NAMALWA (cell line): ENCODE measurements at regions not wholly inside any gene's neighbourhood (a gene's known extent, or its start where the extent isn't known, plus 50 kb on each side); places are given as distances from the start of the nearest gene placed in this dataset.
A peak's percentile ranks its signal among the peaks of the same experiment; 100 is the strongest.
"Not testable (repeated sequence)": the region's sequence is repeated elsewhere in the genome, so short reads cannot be mapped to it uniquely, and the experiment has no call there.

Experiments
- DNase-seq: peaks from one replicate; pipeline ENCODE4 v3.0.0-alpha.2; 2015; ENCODE audit warnings: low spot score

DNA sequence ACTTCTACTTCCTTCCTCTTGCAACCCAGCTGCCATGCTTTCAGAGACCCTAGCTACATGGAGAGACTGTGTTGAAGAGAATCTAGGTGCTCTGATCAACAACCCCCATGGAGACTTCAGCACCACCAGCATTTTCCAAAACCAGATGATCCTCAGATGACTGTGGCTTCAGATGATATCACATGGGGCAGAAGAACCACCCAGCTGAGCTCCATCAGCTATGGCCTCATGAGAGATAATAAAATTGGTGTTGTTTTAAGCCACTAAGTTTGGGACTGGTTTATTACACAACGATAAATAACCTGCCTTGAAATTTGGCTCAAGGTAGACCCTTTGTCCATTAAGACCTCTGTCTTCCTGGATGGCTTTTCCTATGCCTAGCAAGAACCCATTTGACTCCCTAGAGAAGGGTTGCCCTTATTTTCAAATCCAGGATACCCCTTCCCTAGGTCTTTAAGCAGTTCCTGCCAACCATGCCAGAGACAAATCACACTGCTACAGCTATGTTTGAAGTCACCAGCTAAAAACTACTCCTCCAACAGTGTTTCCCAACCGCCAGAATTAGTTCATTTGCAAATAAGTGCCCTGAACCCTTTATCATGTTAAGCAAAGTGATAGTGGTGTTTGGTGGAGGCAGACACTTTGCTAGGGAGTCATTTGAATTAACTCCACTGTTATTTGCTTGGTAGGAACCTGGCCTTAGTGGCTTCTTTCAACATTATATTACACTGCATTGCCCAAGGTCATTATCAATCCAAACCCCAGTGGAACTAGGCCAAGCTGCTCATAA is 136.9 kb upstream of the PALS2 start:
- no peak for DNase-seq

DNA sequence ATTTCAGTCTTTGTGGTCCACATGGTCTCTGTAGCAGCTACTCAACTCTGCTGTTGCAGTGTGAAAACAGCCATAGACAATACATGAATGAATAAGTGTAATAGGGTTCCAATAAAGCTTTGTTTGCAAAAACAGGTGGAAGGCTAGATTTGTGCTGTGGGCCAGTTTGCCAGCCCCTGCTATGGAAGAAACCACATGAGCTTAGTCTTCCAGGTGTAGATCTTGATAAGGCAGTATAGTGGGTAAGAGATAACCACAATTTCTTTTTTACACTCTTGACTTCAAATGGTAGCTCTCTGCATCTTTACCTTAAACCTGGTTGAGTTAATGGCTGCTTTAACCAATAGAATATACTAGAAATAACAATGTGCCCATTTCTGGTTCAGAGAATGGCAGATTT is 135.0 kb upstream of the PALS2 start:
- DNase-seq: no peak

DNA sequence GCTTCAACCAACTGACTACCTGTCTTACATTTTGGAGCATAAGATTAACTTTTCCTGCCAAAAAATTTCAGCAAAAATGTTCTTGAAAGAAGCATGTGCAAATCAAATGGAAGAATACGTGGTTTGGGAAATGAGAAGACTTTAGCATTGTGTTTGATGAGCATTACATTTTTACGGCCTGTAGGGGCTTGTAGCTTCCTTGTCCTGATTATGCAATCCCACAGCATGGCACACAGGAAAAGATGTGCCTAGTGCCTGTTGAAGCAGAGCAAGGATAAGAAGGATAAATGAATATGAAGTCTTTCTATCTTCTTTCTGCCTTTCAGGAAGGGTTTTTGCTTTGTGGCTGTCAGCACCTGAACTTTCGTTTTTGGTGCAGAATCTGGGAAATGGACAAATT is 134.1 kb upstream of the PALS2 start:
- DNase-seq: not testable (repeated sequence)

DNA sequence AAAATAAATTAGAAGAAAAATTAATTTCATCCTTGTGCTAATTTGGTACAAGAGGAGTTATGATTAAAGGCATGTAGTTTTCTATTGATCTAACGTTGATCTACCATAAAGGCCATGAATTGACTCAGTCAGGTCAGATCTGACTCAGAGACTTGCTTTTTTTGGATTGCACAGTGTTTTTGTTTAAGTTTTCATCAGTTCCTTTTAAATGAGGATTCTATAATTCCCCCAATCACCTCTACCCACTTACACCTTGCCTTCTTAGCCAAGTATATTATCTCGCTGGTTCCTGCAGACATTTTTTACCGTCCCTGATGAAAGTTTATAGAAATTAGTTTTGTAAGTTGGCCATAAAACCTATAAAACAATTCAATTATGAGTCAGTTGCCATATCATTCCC is 132.4 kb upstream of the PALS2 start:
- no peak for DNase-seq

DNA sequence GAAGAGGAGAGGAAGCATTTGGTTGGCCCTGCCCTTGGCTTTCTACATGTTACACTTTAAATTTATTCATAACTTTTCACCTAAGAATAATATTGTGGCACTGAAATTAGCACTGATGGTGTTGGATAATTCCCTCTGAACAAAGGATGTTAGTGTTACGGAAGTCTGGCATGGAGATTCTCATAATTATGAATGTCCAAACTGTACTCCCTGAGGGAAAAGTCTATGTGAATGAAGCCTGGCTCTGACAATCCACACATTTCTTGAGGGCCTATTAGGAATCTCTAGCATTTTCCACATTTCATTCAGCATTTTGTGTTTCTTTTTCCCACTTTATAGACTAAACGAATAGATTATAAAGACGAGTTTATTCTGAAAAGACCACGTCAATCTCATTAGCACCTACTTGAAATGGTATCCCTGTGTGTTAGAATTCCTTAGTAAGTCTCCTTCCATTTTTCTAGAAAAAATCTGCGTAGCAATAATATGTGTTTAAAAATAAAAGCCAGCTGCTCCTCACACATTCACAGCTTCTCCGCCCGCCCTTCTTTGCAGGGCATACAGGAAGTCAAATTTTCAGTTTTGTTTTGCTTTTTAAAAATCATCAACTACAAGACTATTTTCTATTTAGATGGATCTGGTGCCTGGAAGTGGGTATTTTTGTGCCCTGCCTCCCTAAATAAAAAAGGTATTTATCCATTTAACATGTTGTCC is 131.8 kb upstream of the PALS2 start:
- DNase-seq: no peak

DNA sequence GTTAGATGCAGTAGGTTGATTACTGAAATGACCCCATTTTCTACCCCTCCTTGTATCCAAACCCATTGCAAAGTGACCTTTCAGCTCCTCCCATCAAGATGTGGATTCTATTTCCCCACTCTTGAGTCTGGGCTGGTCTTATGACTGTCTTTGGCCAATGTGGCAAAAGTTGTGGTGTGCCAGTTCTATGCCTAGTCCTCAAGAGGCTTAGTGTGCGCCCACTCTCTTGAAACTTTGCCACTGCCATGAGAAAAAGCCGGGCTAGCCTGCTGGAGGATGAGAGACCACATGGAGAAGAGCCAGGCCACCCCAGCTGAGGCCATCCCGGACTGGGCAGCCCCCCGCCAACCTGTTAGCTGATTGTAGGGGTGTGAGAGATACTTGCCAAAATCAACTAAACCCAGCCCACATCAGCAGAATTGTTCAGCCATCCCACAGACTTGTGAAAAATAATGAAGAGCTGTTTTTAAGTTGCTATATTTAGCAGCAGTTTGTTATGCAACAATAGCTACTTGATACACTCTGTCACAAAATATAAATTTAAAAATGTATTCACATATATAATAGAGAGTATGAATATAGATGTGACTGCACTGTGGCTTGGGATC is 131.0 kb upstream of the PALS2 start:
- no peak for DNase-seq

DNA sequence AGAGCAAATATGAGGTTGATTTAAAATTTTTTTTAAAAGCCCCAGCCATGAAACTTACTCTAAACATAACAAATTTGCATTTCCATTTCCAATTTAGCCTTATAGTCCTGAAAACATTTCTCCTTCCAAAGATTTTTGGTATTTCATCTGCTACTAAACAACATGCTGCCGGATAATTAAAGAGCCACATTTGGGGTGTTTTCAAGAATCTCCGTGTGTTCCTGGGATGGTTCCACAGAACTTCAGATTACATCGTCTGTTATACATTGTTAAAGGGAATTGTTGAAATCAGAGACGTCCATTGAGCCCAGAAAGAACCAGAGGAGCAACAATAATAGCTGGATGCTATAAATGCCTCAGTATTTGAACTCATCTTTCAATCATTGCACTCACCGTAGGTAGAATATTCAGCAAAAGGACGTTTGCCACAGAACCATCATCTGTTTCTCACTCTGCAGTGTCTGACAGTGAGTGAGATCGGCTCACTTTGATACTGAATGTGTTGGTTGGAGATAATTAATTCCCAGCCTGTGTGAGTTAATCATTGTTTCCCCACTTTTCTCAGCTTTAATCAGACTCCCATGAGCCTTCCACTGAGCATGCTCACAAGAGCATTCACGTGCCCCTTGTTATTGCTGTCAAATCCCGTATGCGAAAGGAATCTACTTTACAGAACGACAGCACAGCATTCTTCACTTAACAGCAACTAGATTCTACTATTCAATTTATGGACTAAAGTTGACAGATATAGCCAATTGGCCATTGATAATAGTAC is 128.4 kb upstream of the PALS2 start:
- no peak for DNase-seq

DNA sequence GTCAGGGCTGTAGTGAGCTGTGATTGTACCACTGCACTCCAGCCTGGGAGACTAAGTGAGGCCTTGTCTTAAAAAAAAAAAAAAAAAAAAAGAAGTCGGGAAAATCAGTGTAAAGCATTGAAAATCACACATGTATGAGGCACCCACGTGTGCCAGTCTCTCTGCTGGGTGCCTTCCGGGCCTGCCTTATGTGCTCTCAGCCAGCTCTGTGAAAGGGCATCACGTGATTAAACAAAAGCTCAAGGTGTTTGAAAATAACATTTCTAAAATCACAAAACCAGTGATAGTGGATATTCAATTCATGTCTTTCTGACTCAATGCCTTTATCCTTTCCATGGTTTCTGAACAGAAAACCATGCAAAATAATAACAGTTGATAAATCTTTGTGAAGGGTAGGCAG is 125.2 kb upstream of the PALS2 start:
- DNase-seq: no peak

DNA sequence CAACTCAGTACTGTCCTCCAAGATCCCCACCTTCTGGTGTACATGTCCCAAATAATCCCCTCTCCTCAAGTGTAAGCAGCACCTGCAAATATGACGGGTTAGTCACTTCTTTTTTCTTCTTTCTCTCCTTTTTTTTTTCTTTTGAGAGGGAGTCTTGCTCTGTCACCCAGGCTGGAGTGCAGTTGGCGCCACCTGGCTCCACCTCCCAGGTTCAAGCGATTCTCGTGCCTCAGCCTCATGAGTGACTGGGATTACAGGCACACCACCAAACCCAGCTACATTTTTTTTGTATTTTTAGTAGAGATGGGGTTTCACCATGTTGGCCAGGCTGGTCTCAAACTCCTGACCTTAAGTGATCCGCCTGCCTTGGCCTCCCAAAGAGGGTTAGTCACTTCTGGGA is 123.8 kb upstream of the PALS2 start:
- not testable (repeated sequence) for DNase-seq

DNA sequence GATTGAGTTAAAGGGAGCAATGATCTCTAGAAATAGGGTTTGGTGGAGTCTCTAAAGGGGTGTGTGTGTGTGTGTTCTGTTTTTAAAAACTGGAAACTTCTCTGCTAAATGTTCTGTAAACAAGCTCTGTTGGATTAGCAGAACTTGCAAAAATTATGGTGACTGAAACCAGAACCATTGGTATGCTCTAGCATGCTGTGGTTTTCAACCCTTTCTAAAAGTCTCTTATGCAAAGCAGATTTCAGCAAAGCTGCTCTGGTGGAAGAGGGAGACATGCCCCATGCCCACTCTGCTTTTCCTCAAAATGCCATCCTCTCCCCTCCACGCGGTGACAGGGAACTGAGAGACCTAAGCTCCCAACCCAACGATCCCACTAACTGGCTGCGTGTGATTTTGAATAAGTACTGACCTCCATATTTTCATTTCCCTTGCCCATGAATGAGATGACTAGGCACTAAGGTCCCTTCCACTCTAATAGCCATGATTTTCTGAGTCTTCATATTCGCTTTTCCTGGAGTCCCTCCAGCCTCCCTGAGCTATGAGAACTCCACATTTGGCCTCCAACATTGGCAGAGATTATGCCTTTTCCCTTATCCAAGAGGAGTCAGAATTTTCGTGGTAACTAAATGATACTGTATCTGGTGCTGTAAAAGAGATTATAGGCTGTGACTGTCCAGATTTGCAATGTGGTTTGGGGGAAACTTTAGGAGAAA is 117.3 kb upstream of the PALS2 start:
- DNase-seq: peak; percentile 16

DNA sequence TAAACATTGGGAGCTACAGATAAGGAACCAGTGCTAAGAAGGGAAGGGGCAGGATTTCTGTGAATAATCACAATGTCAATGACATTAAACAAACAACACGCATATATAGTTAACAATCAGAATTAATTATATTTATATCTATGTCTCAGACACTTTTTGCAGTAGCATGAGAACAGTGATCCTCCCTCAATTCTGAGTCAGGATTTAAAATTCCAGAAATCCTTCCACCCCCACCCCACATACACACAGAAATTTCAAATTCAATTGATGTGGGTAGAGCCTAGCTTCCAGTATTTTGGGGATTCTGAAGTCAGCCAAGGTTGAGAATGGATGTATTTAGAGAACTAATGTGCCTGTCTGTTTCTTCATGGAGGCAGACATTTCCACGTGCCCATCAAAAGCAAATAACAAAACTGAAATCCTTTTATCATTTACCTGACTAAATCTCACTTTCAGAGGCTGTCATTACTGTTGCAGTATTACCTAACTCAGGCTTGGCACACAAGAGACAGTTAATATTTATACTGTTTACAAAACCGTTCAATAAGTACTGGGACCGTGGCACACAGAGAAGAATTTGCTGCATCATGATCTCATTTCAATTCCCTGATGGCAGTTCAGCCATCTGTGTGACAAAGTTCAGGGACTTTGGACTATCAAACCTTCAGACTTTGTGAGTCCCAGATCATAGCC is 116.6 kb upstream of the PALS2 start:
- no peak for DNase-seq

DNA sequence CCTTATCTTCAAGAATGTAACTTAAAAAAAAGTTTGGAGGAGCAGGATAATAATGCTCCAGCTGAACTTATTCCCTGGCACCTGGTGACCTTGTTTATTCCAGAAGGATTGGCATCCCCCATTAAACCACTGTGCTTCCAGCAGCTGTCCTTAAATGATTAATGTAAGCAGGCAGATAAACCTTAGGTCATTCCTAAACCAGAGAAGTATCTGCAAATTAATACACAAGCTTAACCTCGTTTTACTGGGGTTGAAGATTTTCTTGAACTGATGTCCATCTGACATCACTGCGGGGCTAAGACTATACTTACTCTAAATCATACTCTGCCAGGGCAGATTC is 116.1 kb upstream of the PALS2 start:
- no peak for DNase-seq

DNA sequence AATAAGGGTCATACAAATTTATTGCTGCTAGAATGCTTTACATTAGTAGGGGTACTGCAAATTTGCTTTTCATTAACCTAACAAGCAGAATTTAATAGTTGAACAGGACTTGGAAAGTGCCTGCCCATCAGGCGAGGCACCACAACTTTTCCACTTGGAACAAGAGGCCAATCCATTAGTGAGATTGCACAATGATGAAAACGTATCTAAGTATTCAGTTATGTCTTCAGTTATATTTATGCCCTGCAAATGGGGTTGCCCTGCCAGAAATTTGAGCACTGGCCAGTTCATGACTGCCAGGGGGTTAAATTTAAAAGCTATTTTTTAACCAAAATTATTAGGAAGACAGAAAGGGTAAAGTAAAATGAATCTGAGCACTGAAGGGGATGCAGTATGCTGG is 111.1 kb upstream of the PALS2 start:
- DNase-seq: no peak

DNA sequence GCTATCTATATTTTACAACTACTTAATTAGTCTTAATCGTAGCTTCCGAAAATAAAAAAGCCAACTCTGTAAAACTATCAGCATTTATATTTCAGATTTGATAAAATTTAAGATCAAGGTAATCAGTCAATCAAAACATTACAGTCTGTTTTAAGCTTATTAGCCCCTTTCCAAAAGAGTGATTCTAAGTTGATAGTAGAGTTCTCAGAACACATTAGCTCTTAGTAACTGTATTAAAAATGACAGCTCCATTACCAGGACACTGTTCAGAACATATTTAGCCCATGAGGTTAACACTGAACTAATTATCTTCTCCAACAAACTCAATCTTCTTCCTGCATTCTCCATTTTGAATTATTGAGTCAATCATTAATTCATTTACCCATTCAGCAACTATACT is 110.3 kb upstream of the PALS2 start:
- no peak for DNase-seq

DNA sequence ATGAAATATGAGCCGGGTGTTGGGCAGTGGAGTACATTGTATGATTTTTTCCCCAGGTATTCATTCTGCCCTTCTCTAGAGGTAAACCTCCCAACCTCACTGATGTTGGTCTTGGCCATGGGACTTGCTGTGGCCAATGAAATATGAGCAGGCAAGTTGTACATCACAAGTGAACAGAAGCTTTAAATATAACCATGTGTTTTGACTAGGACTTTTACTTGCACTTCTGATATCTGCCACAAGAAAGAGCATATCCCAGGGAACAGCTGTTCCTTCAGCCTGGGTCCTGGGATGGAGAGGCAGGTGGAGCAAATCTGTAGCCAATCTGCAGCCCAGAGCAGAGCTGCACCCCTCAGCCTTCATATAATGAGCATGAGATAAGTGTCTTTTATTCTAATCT is 109.8 kb upstream of the PALS2 start:
- no peak for DNase-seq

DNA sequence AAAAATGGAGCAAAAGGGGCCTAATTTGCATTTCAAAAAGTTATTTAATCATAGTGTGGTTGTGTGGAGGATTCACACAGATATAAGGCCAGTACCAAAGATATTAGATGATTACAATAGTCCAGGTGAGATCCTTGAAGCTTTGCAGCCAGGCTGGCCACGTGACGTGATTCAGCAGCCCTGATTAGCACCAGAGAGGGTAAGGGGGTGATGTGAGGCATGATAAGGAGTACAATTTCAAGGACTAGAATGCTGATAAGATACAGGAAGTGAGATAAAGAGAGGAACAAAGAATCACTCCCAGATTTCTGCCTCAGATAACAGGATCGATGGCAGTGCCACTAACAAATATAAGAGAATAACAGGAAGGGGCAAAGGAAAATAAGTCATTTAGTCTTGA is 108.4 kb upstream of the PALS2 start:
- no peak for DNase-seq

DNA sequence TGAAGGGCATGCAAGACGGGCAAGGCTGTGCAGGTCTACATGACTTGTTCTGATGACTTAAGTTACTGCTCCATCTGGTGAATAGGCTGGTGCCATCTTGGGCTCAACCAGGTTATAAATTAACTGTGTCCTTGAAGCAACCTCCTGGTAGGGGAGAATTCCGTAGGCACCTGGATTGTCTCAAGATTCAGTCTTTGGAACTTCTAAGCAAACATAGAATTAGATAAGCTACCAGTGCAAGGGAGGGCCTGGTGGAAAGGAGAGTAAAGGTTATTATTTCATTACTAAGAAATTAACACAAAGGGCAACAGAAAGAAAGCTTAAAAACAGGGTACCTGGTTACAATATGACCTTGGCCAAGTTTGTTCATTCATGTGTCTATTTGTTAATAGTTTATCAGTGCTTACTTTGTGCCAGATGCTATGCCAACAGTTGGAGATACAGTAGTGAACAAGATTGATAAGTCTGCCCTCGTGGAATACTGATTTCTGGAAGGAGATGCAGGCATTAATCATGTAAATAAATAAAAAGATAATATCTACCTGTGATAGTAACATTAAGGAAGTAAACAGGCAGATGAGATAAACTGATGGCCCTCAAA is 107.0 kb upstream of the PALS2 start:
- DNase-seq: no peak

DNA sequence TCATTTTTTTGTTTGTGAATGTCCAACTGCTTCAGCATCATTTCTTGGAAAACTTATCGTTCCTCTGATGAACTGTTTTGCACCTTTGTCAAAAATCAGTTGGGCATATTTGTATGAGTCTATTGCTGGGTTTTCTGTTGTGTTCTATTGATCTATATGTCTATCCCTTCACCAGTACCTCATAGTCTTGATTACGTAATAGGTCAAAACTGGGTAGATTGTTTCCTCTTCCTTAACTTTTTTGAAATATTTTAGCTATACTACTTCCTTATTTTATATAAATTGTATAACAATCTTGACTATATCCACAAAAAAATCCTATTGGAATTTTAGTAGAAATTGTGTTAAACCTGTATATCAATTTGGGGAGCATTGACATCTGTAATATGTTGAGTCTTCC is 104.1 kb upstream of the PALS2 start:
- DNase-seq: no peak

DNA sequence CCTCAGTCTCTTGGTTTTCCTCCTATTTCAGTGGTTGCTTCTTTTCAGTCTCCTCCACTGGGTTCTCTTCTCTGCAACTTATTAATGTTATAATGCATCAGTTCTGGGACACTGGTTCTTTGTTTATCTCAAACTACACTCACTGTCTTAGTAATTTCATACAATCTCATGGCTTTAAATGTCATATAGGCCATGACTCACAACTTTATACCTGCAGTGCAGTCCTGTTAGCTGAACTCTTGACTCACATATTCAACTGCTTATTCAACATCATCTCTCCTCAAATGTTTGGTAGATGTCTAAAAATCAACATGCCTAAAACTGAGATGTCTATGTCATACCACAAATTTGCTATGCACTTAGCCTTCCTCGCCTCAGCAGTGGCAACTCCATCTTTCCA is 101.2 kb upstream of the PALS2 start:
- DNase-seq: no peak

DNA sequence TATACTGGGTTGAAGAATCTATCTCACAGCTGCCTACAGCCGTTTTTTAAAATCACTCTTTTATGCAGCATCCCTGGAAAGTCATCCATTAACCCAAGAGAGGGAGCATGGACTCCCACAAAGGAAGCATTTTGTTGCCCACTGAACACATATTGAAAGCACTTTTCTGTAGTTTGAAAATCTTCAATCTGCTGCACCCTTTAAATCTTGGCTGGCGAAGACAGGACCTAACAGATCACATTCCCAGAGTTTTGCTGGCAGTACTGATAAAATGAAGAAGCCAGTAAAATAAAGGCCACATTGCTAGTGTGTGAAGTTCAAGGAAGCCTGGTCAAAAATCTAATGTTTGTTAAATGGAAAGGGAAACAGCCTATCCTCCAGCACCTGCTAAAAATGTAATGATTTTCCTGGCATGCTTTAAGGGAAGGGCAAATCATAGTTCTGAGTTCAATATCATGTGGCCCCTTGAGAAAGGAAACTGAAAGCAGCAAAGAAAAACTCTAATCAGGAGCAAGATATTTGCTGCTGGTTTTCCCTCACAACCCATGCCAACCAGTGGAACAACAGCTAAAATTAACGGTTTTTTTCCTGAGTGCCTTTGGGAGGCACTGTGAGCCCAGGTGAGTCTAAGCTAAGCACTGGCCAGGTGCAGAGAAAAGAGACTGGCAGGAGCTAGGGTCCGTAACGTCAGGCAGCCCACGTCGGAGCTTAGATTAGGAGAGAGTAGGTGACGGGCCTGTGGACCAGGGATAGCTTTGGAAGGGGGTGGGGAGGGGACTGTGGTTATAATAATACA is 97.9 kb upstream of the PALS2 start:
- DNase-seq: no peak
